ENCODE measurements at regions not wholly inside any gene's neighbourhood (a gene's known extent, or its start where the extent isn't known, plus 50 kb on each side); places are given as distances from the start of the nearest gene placed in this dataset.

DNA sequence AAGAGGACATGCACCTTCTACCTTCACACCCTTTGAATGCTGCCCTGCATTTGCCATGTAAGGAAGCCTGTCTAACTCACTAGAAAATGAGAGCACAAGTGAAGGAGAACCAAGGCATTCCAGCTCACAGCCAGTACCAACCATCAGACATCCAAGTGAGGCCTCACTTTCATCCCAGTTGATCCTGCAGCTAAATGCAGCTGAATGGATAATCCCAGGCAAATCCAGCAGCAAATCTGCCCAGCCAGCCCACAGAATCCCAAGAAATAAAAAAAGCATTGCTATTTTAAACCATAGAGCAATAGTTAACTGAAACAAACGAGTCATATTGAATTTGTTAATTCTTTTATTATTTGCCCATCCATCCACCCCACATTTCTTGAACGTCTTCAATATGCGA, 112.5 kb downstream of the C4orf33 start:
- no peaks in the 10 kb centered on the region for H3K79me2 ChIP-seq (replicated peaks; ENCODE audit: insufficient read depth, low read length)
- no peaks in the 10 kb centered on the region for H3K9me3 ChIP-seq (ENCODE audit: low read length)
- H2AFZ ChIP-seq (ENCODE audit: low read depth, low read length), result no peak overlapping the region
- H3K4me2 ChIP-seq (ENCODE audit: low read length), result no peak overlapping the region
- no peaks in the 10 kb centered on the region for H3K36me3 ChIP-seq (ENCODE audit: insufficient read depth, low read length)
- H3F3A ChIP-seq (ENCODE audit: insufficient read depth, low read length, poor library complexity, severe bottlenecking), result no peaks in the 10 kb centered on the region
- no peak overlapping the region for H3K4me3 ChIP-seq (ENCODE audit: low read length)
- H3K9ac ChIP-seq (ENCODE audit: low read length), result no peak overlapping the region
- no peaks in the 10 kb centered on the region for H3K27me3 ChIP-seq (ENCODE audit: insufficient read depth, low read depth, low read length)
- H4K20me1 ChIP-seq (ENCODE audit: insufficient read depth), result no peaks in the 10 kb centered on the region
- no peak for TF ChIP-seq POLR2AphosphoS5 (IDR thresholded peaks at IDR 0.05)
- no peak for TF ChIP-seq SMC3 (conservative IDR thresholded peaks at IDR 0.05; ENCODE audit: poor library complexity)
- no peak for TF ChIP-seq EP300 (conservative IDR thresholded peaks at IDR 0.05; ENCODE audit: poor library complexity, severe bottlenecking)
- TF ChIP-seq RAD21 (conservative IDR thresholded peaks at IDR 0.05), result no peak
- no peak for TF ChIP-seq TAF1 (IDR thresholded peaks at IDR 0.05; ENCODE audit: low read depth)
- TF ChIP-seq EZH2 (IDR thresholded peaks at IDR 0.05; ENCODE audit: borderline replicate concordance, insufficient read depth, low read length, poor library complexity, severe bottlenecking), result no peak
- no peak for TF ChIP-seq REST (IDR thresholded peaks at IDR 0.05; ENCODE audit: borderline replicate concordance)
- no peak for TF ChIP-seq MXI1 (conservative IDR thresholded peaks at IDR 0.05; ENCODE audit: poor library complexity, severe bottlenecking)
- TF ChIP-seq, protein P1, sequence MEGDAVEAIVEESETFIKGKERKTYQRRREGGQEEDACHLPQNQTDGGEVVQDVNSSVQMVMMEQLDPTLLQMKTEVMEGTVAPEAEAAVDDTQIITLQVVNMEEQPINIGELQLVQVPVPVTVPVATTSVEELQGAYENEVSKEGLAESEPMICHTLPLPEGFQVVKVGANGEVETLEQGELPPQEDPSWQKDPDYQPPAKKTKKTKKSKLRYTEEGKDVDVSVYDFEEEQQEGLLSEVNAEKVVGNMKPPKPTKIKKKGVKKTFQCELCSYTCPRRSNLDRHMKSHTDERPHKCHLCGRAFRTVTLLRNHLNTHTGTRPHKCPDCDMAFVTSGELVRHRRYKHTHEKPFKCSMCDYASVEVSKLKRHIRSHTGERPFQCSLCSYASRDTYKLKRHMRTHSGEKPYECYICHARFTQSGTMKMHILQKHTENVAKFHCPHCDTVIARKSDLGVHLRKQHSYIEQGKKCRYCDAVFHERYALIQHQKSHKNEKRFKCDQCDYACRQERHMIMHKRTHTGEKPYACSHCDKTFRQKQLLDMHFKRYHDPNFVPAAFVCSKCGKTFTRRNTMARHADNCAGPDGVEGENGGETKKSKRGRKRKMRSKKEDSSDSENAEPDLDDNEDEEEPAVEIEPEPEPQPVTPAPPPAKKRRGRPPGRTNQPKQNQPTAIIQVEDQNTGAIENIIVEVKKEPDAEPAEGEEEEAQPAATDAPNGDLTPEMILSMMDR (IDR thresholded peaks at IDR 0.05; ENCODE audit: poor library complexity, severe bottlenecking), result no peak
- H3K27ac ChIP-seq (ENCODE audit: low read length), result no peak overlapping the region
- no peaks in the 10 kb centered on the region for H3K9me2 ChIP-seq (ENCODE audit: insufficient read depth, low read length)

DNA sequence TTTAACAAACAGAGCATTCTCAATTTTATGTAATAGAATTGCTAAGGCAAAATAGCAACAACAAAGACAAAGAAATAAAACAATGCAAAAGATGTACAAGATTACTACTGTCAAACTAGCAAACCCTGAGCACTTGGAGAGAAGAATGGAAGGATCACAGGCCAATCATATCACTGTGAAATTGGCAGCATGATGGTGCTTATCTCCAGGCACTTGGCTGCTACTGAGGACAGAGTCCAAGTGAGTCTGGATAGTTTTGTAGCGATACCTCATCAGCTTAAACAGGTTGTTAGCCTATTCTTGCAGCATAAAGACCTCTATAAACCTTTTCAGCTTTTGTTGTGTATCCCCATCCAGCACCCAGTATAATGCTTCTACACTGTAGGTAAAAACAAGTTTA, 117.7 kb downstream of the C4orf33 start:
- no peaks in the 10 kb centered on the region for H3K79me2 ChIP-seq (replicated peaks; ENCODE audit: insufficient read depth, low read length)
- no peaks in the 10 kb centered on the region for H3K9me3 ChIP-seq (ENCODE audit: low read length)
- no peaks in the 10 kb centered on the region for H3K36me3 ChIP-seq (ENCODE audit: insufficient read depth, low read length)
- no peaks in the 10 kb centered on the region for H4K20me1 ChIP-seq (ENCODE audit: insufficient read depth)
- no peak overlapping the region for H3K4me2 ChIP-seq (ENCODE audit: low read length)
- H3K27ac ChIP-seq (ENCODE audit: low read length), result no peak overlapping the region
- no peak overlapping the region for H3K9ac ChIP-seq (ENCODE audit: low read length)
- no peaks in the 10 kb centered on the region for H3K9me2 ChIP-seq (ENCODE audit: insufficient read depth, low read length)
- H3K4me3 ChIP-seq (ENCODE audit: low read length), result no peak overlapping the region
- TF ChIP-seq EZH2 (IDR thresholded peaks at IDR 0.05; ENCODE audit: borderline replicate concordance, insufficient read depth, low read length, poor library complexity, severe bottlenecking) (no peak), EP300 (conservative IDR thresholded peaks at IDR 0.05; ENCODE audit: poor library complexity, severe bottlenecking) (no peak), SMC3 (conservative IDR thresholded peaks at IDR 0.05; ENCODE audit: poor library complexity) (no peak), MXI1 (conservative IDR thresholded peaks at IDR 0.05; ENCODE audit: poor library complexity, severe bottlenecking) (no peak)
- peaks cover 4% of the 10 kb centered on the region for H3F3A ChIP-seq (ENCODE audit: insufficient read depth, low read length, poor library complexity, severe bottlenecking)
- H3K27me3 ChIP-seq (ENCODE audit: insufficient read depth, low read depth, low read length), result no peaks in the 10 kb centered on the region
- no peak overlapping the region for H2AFZ ChIP-seq (ENCODE audit: low read depth, low read length)

All from neural cell (in vitro differentiated cells).